IPS-18a (cell line): ENCODE measurements at regions not wholly inside any gene's neighbourhood (a gene's known extent, or its start where the extent isn't known, plus 50 kb on each side); places are given as distances from the start of the nearest gene placed in this dataset.

Experiments used
- H3K27ac ChIP-seq: one replicate; pipeline ENCODE4 v1.5.1; 2013; ENCODE audit warnings: low read length
- H3K27me3 ChIP-seq: one replicate; pipeline ENCODE4 v1.6.1; 2013; ENCODE audit warnings: mild to moderate bottlenecking, low read length; ENCODE audit not compliant: control insufficient read depth, insufficient read depth
- H3K36me3 ChIP-seq: one replicate; pipeline ENCODE4 v1.6.1; 2013; ENCODE audit warnings: low read depth, low read length; ENCODE audit not compliant: control insufficient read depth
- H3K4me1 ChIP-seq: one replicate; pipeline ENCODE4 v1.6.1; 2013; ENCODE audit warnings: low read depth, low read length; ENCODE audit not compliant: control insufficient read depth
- H3K4me3 ChIP-seq: one replicate; pipeline ENCODE4 v1.5.1; 2013; ENCODE audit warnings: low read length
- H3K9ac ChIP-seq: one replicate; pipeline ENCODE4 v1.6.1; 2013; ENCODE audit warnings: mild to moderate bottlenecking, low read length, moderate library complexity
- H3K9me3 ChIP-seq: one replicate; pipeline ENCODE4 v1.6.1; 2013; ENCODE audit warnings: low read depth, low read length; ENCODE audit not compliant: control insufficient read depth

DNA sequence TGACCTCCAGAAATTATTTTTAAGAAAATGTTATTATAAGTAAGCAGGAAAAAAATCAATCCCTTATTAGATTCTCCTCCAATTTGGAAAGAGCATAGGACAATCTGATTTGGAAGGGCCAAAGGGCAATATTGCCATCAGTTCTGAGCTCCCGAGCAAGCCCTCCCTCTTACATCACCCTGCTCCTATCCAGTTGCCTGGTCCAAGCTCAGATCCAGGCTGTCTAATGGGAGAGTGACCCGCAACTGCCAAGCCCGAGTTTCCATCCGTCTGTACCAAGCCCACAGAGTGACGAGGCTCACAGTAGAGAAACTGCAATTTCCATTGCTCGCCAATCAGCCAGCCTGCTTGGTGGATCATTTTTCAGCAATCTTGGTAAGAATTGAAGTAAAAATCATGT lies 187.7 kb downstream of the MEX3B start:
- Histone ChIP-seq H3K9ac (no peak overlapping the region), H3K27me3 (no peaks in the 10 kb centered on the region), H3K36me3 (no peaks in the 10 kb centered on the region), H3K27ac (no peak overlapping the region), H3K4me3 (no peak overlapping the region), H3K4me1 (no peaks in the 10 kb centered on the region), H3K9me3 (no peaks in the 10 kb centered on the region)

DNA sequence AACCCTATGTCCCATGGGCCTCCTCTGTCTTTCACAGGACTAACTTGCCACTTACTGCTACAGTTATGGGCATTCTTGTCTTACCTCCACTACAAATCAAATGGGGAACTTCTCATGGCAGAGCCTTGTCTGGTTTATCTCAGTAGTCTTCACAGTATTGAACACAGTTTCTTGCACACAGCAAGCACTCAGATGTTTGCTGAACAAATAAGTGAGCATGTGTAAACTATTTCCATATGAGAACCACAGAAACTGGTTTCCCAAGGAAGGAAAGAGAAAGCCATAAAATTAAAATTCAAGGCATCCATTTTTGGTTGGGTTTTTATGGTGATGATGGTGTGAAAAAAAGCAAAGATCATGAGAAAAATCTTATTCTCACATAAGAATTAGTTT lies 189.2 kb downstream of the MEX3B start:
- no peaks in the 10 kb centered on the region for H3K4me1 ChIP-seq
- H3K36me3 ChIP-seq: no peaks in the 10 kb centered on the region
- no peaks in the 10 kb centered on the region for H3K27me3 ChIP-seq
- H3K9ac ChIP-seq: no peak overlapping the region
- H3K9me3 ChIP-seq: no peaks in the 10 kb centered on the region
- no peak overlapping the region for H3K4me3 ChIP-seq
- H3K27ac ChIP-seq: no peak overlapping the region

DNA sequence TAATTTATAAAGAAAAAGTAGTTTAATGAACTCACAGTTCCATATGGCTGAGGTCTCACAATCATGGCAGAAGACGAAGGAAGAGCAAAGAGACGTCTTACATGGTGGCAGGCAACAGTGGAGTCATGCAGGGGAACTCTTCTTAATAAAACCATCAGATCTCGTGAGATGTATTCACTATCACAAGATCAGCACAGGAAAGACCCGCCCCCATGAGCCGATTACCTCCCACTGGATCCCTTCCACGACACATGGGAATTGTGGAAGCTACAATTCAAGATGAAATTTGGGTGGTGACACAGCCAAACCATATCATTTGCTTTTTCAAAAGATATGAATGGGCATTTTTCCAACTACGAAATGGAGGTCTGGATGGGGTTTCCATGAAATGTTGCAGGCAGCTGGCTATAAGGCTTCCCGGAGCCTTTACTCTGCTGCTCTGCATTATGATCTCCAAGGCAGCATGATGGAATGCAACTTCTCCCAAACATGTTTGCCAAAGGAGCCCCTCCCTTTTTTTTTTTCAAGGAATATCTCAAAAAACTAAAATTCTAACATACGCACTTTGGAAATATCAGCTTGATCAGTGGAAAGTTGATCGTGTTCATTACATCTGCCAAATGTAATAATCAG lies 189.7 kb downstream of the MEX3B start:
- Histone ChIP-seq H3K27me3 (no peaks in the 10 kb centered on the region), H3K27ac (no peak overlapping the region), H3K4me1 (no peaks in the 10 kb centered on the region), H3K9me3 (no peaks in the 10 kb centered on the region), H3K36me3 (no peaks in the 10 kb centered on the region), H3K4me3 (no peak overlapping the region), H3K9ac (no peak overlapping the region)

DNA sequence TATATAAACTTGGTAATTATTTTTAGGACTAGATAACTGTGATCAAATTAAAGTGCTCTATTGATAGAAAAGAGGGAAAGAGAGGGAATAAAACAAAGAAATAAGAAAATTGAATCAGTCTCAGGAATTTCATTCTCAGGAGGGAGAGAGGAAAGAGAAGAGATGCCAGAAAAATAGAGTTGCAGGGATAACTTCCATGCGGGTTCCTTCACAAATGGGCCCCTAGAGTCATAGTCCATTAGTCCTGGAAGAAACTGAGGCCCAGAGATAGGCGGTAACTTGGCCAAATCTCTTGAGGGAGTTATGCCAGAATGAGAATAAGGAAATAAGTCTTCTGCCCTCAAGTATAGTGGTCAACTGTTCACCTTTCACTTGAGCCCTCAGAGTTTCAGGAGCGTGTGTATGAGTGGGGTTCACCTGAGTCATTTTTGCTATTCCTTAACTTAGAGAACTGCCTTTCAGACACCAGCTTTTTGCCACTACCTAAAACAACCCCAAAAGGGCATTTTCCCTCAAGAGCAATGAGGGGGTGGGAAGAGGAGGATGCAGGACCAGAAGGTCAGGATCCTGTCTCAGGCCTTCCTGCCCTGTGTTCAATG lies 192.6 kb downstream of the MEX3B start:
- H3K36me3 ChIP-seq: no peaks in the 10 kb centered on the region
- H3K4me1 ChIP-seq: no peaks in the 10 kb centered on the region
- no peaks in the 10 kb centered on the region for H3K9me3 ChIP-seq
- no peaks in the 10 kb centered on the region for H3K27me3 ChIP-seq
- H3K27ac ChIP-seq: no peak overlapping the region
- no peak overlapping the region for H3K9ac ChIP-seq
- no peak overlapping the region for H3K4me3 ChIP-seq

DNA sequence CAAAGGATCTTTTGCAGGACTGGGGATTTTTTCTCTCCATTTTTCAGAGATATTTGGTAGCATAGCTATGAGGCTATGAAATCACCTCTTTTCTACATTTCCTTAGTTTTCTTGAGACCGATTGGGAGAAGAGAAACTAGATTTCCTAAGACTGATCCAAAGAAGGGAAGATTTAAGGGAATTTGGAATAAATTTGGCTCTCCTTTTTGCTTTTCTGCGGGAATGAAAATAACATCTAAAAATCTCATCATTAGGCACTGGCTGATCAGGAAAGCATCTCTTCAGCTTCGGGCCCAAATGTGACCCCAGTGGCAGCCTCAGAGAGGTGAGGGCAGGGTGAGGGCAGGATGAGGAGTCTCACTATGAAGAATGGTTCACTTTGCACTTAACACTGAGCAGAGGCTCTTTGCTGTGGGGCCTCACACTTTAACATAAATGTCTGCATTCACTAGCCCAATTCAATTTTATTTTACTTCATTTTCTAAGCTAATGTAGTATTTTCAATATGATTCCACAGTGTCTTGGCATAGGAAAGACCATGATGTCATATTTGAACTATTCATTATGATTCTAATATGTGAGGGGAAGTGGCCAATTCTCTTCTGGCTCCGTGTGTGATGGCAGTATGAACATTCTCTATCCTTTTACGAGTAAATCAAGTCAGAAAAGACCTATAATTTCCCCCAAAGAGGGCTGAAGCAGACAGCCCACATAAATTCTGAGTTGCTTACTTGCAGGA lies 193.2 kb downstream of the MEX3B start:
- Histone ChIP-seq H3K4me1 (no peaks in the 10 kb centered on the region), H3K27ac (no peak overlapping the region), H3K9ac (no peak overlapping the region), H3K27me3 (no peaks in the 10 kb centered on the region), H3K36me3 (no peaks in the 10 kb centered on the region), H3K4me3 (no peak overlapping the region), H3K9me3 (no peaks in the 10 kb centered on the region)

DNA sequence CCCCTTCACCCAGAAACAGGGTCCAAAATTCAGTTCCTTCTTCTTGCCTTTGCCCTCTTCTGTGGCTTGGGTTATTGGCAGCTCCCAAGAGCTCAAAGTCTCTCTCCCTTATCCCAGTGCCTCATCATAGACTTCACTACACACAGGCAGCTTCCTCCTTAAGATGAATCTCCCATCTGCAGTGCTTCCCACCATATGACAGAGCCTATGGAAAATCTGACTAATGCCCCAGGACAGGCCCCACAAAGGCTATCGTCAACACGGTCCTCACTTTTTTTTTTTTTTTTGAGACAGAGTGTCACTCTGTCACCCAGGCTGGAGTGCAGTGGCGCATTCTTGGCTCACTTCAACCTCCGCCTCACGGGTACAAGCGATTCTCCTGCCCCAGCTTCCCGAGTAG lies 194.1 kb downstream of the MEX3B start:
- H3K36me3 ChIP-seq: no peaks in the 10 kb centered on the region
- no peaks in the 10 kb centered on the region for H3K4me1 ChIP-seq
- no peak overlapping the region for H3K4me3 ChIP-seq
- H3K27ac ChIP-seq: no peak overlapping the region
- H3K9me3 ChIP-seq: no peaks in the 10 kb centered on the region
- no peak overlapping the region for H3K9ac ChIP-seq
- H3K27me3 ChIP-seq: no peaks in the 10 kb centered on the region

DNA sequence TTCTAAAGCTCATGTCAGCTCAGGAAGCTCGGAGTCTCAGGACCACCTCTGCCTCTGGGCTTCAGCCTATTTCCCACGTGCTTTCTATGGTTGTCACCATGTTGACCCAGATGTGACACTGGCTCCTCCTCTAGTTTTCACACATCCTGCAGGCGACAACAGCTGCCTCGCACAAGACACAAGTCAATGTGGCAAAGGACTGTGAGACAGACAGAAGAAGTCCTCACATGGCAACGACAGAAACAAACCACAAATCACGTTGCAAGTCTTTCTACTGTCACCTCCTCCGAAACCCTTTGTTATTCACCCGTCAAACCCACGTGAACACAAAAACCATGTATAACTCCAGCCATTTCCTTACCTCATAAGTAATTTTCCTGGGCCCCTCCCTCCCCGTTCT lies 194.5 kb downstream of the MEX3B start:
- Histone ChIP-seq H3K4me1 (no peaks in the 10 kb centered on the region), H3K36me3 (no peaks in the 10 kb centered on the region), H3K9me3 (no peaks in the 10 kb centered on the region), H3K27me3 (no peaks in the 10 kb centered on the region), H3K4me3 (no peak overlapping the region), H3K9ac (no peak overlapping the region), H3K27ac (no peak overlapping the region)

DNA sequence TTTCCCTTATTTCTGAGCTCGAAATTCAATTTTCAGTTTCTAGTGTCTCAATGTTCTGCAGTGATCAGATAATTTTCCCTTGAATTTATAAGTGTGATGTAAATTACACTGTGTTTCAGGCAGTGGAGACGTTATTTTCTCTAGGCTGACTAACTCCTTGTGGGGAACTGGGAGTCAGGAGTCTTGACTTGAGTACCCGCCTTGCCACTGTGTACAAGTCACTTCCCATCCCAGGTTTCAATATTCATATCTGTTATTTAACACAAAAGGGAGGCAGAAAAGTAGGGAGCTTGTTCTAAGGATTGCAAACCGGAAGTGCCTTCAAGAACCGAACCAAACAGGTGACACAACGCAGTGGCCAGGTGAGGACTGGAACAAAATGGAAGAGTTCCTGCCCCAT lies 196.5 kb downstream of the MEX3B start:
- no peaks in the 10 kb centered on the region for H3K4me1 ChIP-seq
- no peaks in the 10 kb centered on the region for H3K36me3 ChIP-seq
- no peaks in the 10 kb centered on the region for H3K27me3 ChIP-seq
- no peak overlapping the region for H3K4me3 ChIP-seq
- H3K27ac ChIP-seq: no peak overlapping the region
- H3K9ac ChIP-seq: no peak overlapping the region
- H3K9me3 ChIP-seq: no peaks in the 10 kb centered on the region

DNA sequence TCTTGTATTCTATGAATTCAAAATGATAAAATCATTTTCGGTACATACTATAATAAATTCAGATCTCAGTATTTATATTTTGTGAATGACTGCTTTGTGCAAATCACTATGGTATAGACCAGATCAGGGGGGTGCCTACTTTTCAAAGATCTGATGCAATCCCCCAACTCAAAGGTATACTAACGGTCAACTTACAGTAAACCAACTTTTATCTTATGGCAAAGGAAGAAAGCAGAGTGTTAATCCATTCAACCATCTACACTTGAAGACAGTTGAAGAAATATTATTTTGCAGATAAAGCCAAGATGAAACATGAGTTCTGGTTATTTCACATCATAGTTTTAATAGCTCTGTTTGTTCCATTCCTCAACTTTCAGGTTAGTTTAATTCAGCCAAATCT lies 197.1 kb downstream of the MEX3B start:
- Histone ChIP-seq H3K36me3 (no peaks in the 10 kb centered on the region), H3K4me1 (no peaks in the 10 kb centered on the region), H3K9ac (no peak overlapping the region), H3K27ac (no peak overlapping the region), H3K27me3 (no peaks in the 10 kb centered on the region), H3K9me3 (no peaks in the 10 kb centered on the region), H3K4me3 (no peak overlapping the region)

DNA sequence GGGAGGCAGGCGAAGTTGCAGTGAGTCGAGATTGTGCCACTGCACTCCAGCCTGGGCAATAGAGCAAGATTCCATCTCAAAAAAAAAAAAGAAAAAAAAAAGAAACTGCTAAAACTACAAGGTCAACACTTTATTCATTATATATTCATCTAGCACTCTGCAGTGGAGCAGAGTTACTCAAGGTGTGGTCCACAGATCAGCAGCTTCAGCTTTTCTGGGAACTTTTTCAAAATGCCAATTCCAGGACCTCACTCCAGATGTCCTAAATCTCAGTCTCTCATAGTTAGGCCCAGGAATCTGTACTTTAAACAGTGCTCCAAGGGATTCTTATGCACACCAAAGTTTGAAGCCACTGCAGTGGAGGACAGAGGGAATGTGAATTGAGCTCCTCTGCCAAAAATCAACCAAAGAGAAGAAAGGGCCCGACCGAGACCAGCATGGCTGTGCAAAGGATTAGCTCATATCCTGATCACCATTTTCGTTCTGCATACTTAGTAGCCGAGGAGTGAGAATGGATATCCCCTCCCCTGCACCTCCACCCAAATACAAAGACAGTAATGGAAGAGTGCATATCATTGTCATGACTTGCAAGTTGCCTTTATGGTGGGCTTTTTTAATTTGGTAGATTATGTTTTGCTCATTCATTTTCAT lies 201.9 kb downstream of the MEX3B start:
- H3K4me1 ChIP-seq: no peaks in the 10 kb centered on the region
- no peak overlapping the region for H3K9ac ChIP-seq
- H3K36me3 ChIP-seq: no peaks in the 10 kb centered on the region
- no peak overlapping the region for H3K4me3 ChIP-seq
- no peak overlapping the region for H3K27ac ChIP-seq
- no peaks in the 10 kb centered on the region for H3K27me3 ChIP-seq
- H3K9me3 ChIP-seq: no peaks in the 10 kb centered on the region

DNA sequence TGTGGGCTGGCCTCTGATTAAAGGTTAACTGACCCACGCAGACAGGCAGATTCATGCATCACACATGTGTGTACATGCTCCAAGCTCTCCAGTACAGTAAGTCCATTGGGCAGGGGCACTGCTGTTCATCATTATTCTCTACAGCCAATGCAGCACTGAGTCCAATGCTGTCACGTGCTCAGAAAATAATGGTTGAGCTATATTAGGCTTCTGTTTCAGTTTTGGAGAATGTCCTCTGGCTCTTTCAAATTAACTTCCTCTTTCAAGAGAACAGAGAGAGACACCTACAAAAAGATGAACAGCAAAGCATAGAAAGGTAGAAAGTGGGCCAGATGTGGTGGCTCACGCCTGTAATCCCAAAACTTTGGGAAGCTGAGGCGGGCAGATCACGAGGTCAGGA lies 202.6 kb downstream of the MEX3B start:
- H3K36me3 ChIP-seq: no peaks in the 10 kb centered on the region
- no peak overlapping the region for H3K27ac ChIP-seq
- H3K4me1 ChIP-seq: no peaks in the 10 kb centered on the region
- H3K4me3 ChIP-seq: no peak overlapping the region
- H3K27me3 ChIP-seq: no peaks in the 10 kb centered on the region
- no peaks in the 10 kb centered on the region for H3K9me3 ChIP-seq
- no peak overlapping the region for H3K9ac ChIP-seq
